Retina (tissue), 1 donor: ENCODE measurements at regions not wholly inside any gene's neighbourhood (a gene's known extent, or its start where the extent isn't known, plus 50 kb on each side); places are given as distances from the start of the nearest gene placed in this dataset.
A peak's percentile ranks its signal among the peaks of the same experiment; 100 is the strongest.
"Not testable (repeated sequence)": the region's sequence is repeated elsewhere in the genome, so short reads cannot be mapped to it uniquely, and the experiment has no call there.

Source experiments
- DNase-seq: peaks from one replicate; pipeline ENCODE4 v3.0.0-alpha.2; 2016

- no peak for DNase-seq
Measured at GRCh38 chr3:81823086-81823485, 61.6 kb upstream of the GBE1 start.

GRCh38 chr3:81816473-81817250, 55.2 kb upstream of the GBE1 start:
- peak; percentile 22 for DNase-seq

DNA sequence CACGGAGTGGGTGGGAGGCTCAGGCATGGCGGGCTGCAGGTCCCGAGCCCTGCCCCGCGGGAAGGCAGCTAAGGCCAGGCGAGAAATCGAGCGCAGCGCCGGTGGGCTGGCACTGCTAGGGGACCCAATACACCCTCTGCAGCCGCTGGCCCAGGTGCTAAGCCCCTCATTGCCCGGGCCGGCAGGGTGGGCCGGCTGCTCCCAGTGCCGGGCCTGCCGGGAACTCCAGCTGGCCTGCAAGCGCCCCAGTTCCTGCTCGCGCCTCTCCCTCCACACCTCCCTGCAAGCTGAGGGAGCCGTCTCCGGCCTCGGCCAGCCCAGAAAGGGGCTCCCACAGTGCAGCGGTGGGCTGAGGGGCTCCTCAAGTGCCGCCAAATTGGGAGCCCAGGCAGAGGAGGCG, 50.7 kb upstream of the GBE1 start:
- DNase-seq = not testable (repeated sequence)
